ENCODE measurements at regions not wholly inside any gene's neighbourhood (a gene's known extent, or its start where the extent isn't known, plus 50 kb on each side); places are given as distances from the start of the nearest gene placed in this dataset.
"Not testable (repeated sequence)": the region's sequence is repeated elsewhere in the genome, so short reads cannot be mapped to it uniquely, and the experiment has no call there.

GRCh38 chr7:79778786-79779770 lies 325.6 kb upstream of the MAGI2 start:
- DNase-seq (ENCODE audit: low spot score) = no peak

GRCh38 chr7:79775911-79776310 lies 322.4 kb upstream of the MAGI2 start:
- DNase-seq (ENCODE audit: low spot score) = no peak

GRCh38 chr7:79774150-79774549 lies 320.7 kb upstream of the MAGI2 start:
- no peak for DNase-seq (ENCODE audit: low spot score)

GRCh38 chr7:79770970-79771369 lies 317.5 kb upstream of the MAGI2 start:
- no peak for DNase-seq (ENCODE audit: low spot score)

- DNase-seq (ENCODE audit: low spot score) = no peak
These were observed 316.6 kb upstream of the MAGI2 start for GRCh38 chr7:79770063-79770462.

- not testable (repeated sequence) for DNase-seq (ENCODE audit: low spot score)
These were observed 314.6 kb upstream of the MAGI2 start for GRCh38 chr7:79767876-79768560.

GRCh38 chr7:79767192-79767591 lies 313.7 kb upstream of the MAGI2 start:
- DNase-seq (ENCODE audit: low spot score) = not testable (repeated sequence)

GRCh38 chr7:79761876-79762429 lies 308.5 kb upstream of the MAGI2 start:
- DNase-seq (ENCODE audit: low spot score) = no peak

GRCh38 chr7:79750941-79751340 lies 297.5 kb upstream of the MAGI2 start:
- not testable (repeated sequence) for DNase-seq (ENCODE audit: low spot score)

GRCh38 chr7:79749856-79750255 lies 296.4 kb upstream of the MAGI2 start:
- no peak for DNase-seq (ENCODE audit: low spot score)

- no peak for DNase-seq (ENCODE audit: low spot score)
These were observed 288.2 kb upstream of the MAGI2 start for GRCh38 chr7:79741684-79742083.

GRCh38 chr7:79740076-79740475 lies 286.6 kb upstream of the MAGI2 start:
- DNase-seq (ENCODE audit: low spot score) = no peak

GRCh38 chr7:79739036-79739709 lies 285.7 kb upstream of the MAGI2 start:
- not testable (repeated sequence) for DNase-seq (ENCODE audit: low spot score)

GRCh38 chr7:79736418-79736817 lies 283.0 kb upstream of the MAGI2 start:
- DNase-seq (ENCODE audit: low spot score) = no peak

- no peak for DNase-seq (ENCODE audit: low spot score)
These were observed 281.5 kb upstream of the MAGI2 start for GRCh38 chr7:79735012-79735411.

GRCh38 chr7:79734181-79734580 lies 280.7 kb upstream of the MAGI2 start:
- DNase-seq (ENCODE audit: low spot score) = no peak

- no peak for DNase-seq (ENCODE audit: low spot score)
These were observed 279.1 kb upstream of the MAGI2 start for GRCh38 chr7:79732535-79732934.

- DNase-seq (ENCODE audit: low spot score) = no peak
These were observed 277.5 kb upstream of the MAGI2 start for GRCh38 chr7:79730971-79731370.

- DNase-seq (ENCODE audit: low spot score) = no peak
These were observed 270.6 kb upstream of the MAGI2 start for GRCh38 chr7:79723833-79724618.

GRCh38 chr7:79722217-79722616 lies 268.8 kb upstream of the MAGI2 start:
- DNase-seq (ENCODE audit: low spot score) = no peak

GRCh38 chr7:79719216-79719615 lies 265.7 kb upstream of the MAGI2 start:
- no peak for DNase-seq (ENCODE audit: low spot score)
